ENCODE measurements at regions not wholly inside any gene's neighbourhood (a gene's known extent, or its start where the extent isn't known, plus 50 kb on each side); places are given as distances from the start of the nearest gene placed in this dataset.

- Histone ChIP-seq H2BK20ac (ENCODE audit: low read depth, low read length) (no peak overlapping the region), H2AK5ac (ENCODE audit: low read depth, low read length) (no peak overlapping the region)
- dilution Hi-C loops (cut with HindIII; ENCODE audit: low sequenced_read_pairs, unreplicated experiment): no loop called here
Observed at GRCh38 chr2:155871940-155872339, 460.6 kb downstream of the NR4A2 start.

More at GRCh38 chr2:155871940-155872339, 460.6 kb downstream of the NR4A2 start:
- Histone ChIP-seq H3K9me1 (ENCODE audit: insufficient read depth, low read length) (no peaks in the 10 kb centered on the region), H4K8ac (ENCODE audit: low read depth in 2 of 2, low read length in 2 of 2) (no peak overlapping the region), H3K4me3 (ENCODE audit: insufficient read depth, low read depth, low read length) (no peak overlapping the region), H3K14ac (replicated peaks; ENCODE audit: low read depth, low read length) (no peak overlapping the region), H4K91ac (ENCODE audit: insufficient read depth, low read depth, low read length) (no peak overlapping the region), H3K4me2 (ENCODE audit: low read depth, low read length) (no peak overlapping the region), H3K36me3 (ENCODE audit: control insufficient read depth, insufficient read depth, low read length) (no peaks in the 10 kb centered on the region), H3K56ac (ENCODE audit: extremely low read depth, insufficient read depth, low read length) (no peak overlapping the region), H3K18ac (ENCODE audit: low read depth, low read length) (no peak overlapping the region), H2BK120ac (ENCODE audit: low read depth, low read length) (no peak overlapping the region), H3K4me1 (ENCODE audit: control insufficient read depth, insufficient read depth, low read length) (no peaks in the 10 kb centered on the region), H3K23ac (ENCODE audit: low read depth, low read length) (no peak overlapping the region), H3K27me3 (ENCODE audit: control insufficient read depth, insufficient read depth, low read length) (no peaks in the 10 kb centered on the region), H3K79me1 (ENCODE audit: low read depth in 1 of 2, low read length in 2 of 2) (no peaks in the 10 kb centered on the region), H3K9me3 (ENCODE audit: control insufficient read depth, insufficient read depth, low read length) (peaks cover 11% of the 10 kb centered on the region), H3K4ac (ENCODE audit: low read depth, low read length) (no peak overlapping the region), H2AFZ (replicated peaks; ENCODE audit: low read length, poor library complexity) (no peak overlapping the region), H2BK5ac (ENCODE audit: low read depth, low read length, poor library complexity, severe bottlenecking) (no peak overlapping the region), H4K20me1 (ENCODE audit: insufficient read depth, low read length) (no peaks in the 10 kb centered on the region), H2BK15ac (ENCODE audit: low read depth, low read length) (no peak overlapping the region), H3K9ac (ENCODE audit: low read depth, low read length) (no peak overlapping the region), H4K5ac (ENCODE audit: low read depth, low read length) (no peak overlapping the region), H2AK9ac (replicated peaks; ENCODE audit: low read depth, low read length, poor library complexity) (no peak overlapping the region), H3K27ac (ENCODE audit: insufficient read depth, low read length) (no peak overlapping the region)
- ChIA-PET POLR2A (ENCODE audit: unreplicated experiment) (no interaction called here), CTCF (no interaction called here)
- WGBS, 2 experiments (ENCODE audit: extremely low coverage in 2 of 2, insufficient read length in 1 of 2): no CpG with 5 or more reads among the region's 4 CpGs
- no peak for DNase-seq
- ATAC-seq (ENCODE audit: low read depth): no peak
- BruUV-seq (replicated peaks): no TSS peak
- intact Hi-C loops (cut with micrococcal nuclease) (no loop called here), in situ Hi-C loops (cut with MboI; ENCODE audit: low sequenced_read_pairs) (no loop called here)
- TF ChIP-seq ELK1 (IDR thresholded peaks at IDR 0.05; ENCODE audit: borderline replicate concordance, low read depth, low read length) (no peak), CEBPB (IDR thresholded peaks at IDR 0.05; ENCODE audit: low read depth, low read length) (no peak), MAZ (IDR thresholded peaks at IDR 0.05; ENCODE audit: borderline replicate concordance, low read depth, low read length) (no peak), CHD1 (IDR thresholded peaks at IDR 0.05; ENCODE audit: low read depth, low read length) (no peak)

Measured in IMR-90 (cell line).